ENCODE measurements at regions not wholly inside any gene's neighbourhood (a gene's known extent, or its start where the extent isn't known, plus 50 kb on each side); places are given as distances from the start of the nearest gene placed in this dataset.

DNA sequence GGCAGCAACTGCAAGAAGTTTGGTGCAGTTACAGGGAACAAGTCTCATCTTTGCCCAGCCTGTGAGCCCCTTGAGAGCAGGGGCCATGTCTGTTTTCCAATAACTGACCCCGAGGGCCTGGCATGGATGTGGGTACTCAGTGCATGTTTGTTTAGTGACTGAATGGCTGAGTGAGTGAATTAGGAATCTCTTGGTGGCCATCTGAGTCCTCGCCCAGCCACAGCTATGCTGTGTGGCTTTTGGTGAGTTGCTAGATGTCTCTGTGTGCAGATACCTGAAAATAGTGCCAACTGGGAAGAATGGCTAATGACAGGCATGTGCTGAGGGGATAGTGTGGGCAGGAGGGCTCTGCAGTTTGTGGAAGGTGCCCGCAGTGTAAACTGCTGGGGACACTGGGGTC, 54.4 kb upstream of the PCBD1 start:
- TF ChIP-seq POLR2A (IDR thresholded peaks at IDR 0.05) (no peak), CTCF (IDR thresholded peaks at IDR 0.05) (no peak)

All from upper lobe of left lung (tissue), 4 donors.